ENCODE measurements at regions not wholly inside any gene's neighbourhood (a gene's known extent, or its start where the extent isn't known, plus 50 kb on each side); places are given as distances from the start of the nearest gene placed in this dataset.

DNA sequence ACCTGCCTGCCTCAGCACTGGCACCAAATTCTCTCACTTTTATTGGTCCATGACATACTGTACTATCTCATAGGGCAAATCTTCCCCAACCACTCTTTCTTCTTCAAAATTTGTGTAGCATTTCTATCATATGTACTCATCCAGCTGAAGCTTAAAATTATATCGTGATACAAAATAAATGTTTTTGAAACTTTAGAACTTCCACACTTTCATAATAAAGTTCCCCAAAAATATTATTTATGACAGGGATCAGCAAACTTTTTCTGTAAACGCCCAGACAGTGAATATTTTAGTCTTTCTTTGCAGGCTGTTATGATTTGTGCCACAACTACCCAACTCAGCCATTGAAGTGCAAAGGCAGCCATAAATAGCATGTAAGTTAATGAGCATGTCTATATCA is 76.2 kb upstream of the POU3F3 start:
- Histone ChIP-seq H3K27ac (ENCODE audit: low read length) (no peak overlapping the region), H3K4me2 (ENCODE audit: insufficient read depth, low read length) (no peak overlapping the region), H3K4me3 (ENCODE audit: low read depth in 1 of 2, low read length in 2 of 2) (no peak overlapping the region), H3K9me3 (ENCODE audit: insufficient read depth, low read length, severe bottlenecking) (no peaks in the 10 kb centered on the region), H4K20me1 (ENCODE audit: insufficient read depth, low read length) (no peaks in the 10 kb centered on the region), H3K4me1 (ENCODE audit: insufficient read depth, low read length) (no peaks in the 10 kb centered on the region), H3K36me3 (ENCODE audit: insufficient read depth, low read length) (no peaks in the 10 kb centered on the region), H3K27me3 (ENCODE audit: insufficient read depth, low read length, poor library complexity) (no peaks in the 10 kb centered on the region), H3K9ac (ENCODE audit: low read depth, low read length) (no peak overlapping the region), H2AFZ (ENCODE audit: low read depth, low read length) (no peak overlapping the region), H3K79me2 (ENCODE audit: insufficient read depth, low read length) (no peaks in the 10 kb centered on the region)
- TF ChIP-seq, protein P1, sequence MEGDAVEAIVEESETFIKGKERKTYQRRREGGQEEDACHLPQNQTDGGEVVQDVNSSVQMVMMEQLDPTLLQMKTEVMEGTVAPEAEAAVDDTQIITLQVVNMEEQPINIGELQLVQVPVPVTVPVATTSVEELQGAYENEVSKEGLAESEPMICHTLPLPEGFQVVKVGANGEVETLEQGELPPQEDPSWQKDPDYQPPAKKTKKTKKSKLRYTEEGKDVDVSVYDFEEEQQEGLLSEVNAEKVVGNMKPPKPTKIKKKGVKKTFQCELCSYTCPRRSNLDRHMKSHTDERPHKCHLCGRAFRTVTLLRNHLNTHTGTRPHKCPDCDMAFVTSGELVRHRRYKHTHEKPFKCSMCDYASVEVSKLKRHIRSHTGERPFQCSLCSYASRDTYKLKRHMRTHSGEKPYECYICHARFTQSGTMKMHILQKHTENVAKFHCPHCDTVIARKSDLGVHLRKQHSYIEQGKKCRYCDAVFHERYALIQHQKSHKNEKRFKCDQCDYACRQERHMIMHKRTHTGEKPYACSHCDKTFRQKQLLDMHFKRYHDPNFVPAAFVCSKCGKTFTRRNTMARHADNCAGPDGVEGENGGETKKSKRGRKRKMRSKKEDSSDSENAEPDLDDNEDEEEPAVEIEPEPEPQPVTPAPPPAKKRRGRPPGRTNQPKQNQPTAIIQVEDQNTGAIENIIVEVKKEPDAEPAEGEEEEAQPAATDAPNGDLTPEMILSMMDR (IDR thresholded peaks at IDR 0.05; ENCODE audit: borderline replicate concordance, extremely low read depth, low read length, poor library complexity, severe bottlenecking): no peak
- TF ChIP-seq EZH2 (IDR thresholded peaks at IDR 0.05; ENCODE audit: borderline replicate concordance, low read depth, low read length, severe bottlenecking): no peak
- no peak for DNase-seq
- no peak for ATAC-seq (ENCODE audit: insufficient read depth, low read depth)

- H3K27me3 ChIP-seq (ENCODE audit: insufficient read depth, low read length, poor library complexity): no peaks in the 10 kb centered on the region
- no peak overlapping the region for H3K9ac ChIP-seq (ENCODE audit: low read depth, low read length)
- no peaks in the 10 kb centered on the region for H4K20me1 ChIP-seq (ENCODE audit: insufficient read depth, low read length)
- H3K4me3 ChIP-seq (ENCODE audit: low read depth in 1 of 2, low read length in 2 of 2): no peak overlapping the region
- no peaks in the 10 kb centered on the region for H3K79me2 ChIP-seq (ENCODE audit: insufficient read depth, low read length)
- no peaks in the 10 kb centered on the region for H3K4me1 ChIP-seq (ENCODE audit: insufficient read depth, low read length)
- no peak overlapping the region for H3K27ac ChIP-seq (ENCODE audit: low read length)
- no peaks in the 10 kb centered on the region for H3K36me3 ChIP-seq (ENCODE audit: insufficient read depth, low read length)
- DNase-seq (no peak), ATAC-seq (ENCODE audit: insufficient read depth, low read depth) (no peak)
- TF ChIP-seq EZH2 (IDR thresholded peaks at IDR 0.05; ENCODE audit: borderline replicate concordance, low read depth, low read length, severe bottlenecking): no peak
- TF ChIP-seq, protein P1 (IDR thresholded peaks at IDR 0.05; ENCODE audit: borderline replicate concordance, extremely low read depth, low read length, poor library complexity, severe bottlenecking): no peak
- no peaks in the 10 kb centered on the region for H3K9me3 ChIP-seq (ENCODE audit: insufficient read depth, low read length, severe bottlenecking)
- H3K4me2 ChIP-seq (ENCODE audit: insufficient read depth, low read length): no peak overlapping the region
- no peak overlapping the region for H2AFZ ChIP-seq (ENCODE audit: low read depth, low read length)
Observed at GRCh38 chr2:104781151-104781550, 72.8 kb upstream of the POU3F3 start.

GRCh38 chr2:104784264-104784663 is 69.7 kb upstream of the POU3F3 start:
- H2AFZ ChIP-seq (ENCODE audit: low read depth, low read length): no peak overlapping the region
- no peak overlapping the region for H3K4me2 ChIP-seq (ENCODE audit: insufficient read depth, low read length)
- H3K27ac ChIP-seq (ENCODE audit: low read length): no peak overlapping the region
- H3K27me3 ChIP-seq (ENCODE audit: insufficient read depth, low read length, poor library complexity): no peaks in the 10 kb centered on the region
- H3K9ac ChIP-seq (ENCODE audit: low read depth, low read length): no peak overlapping the region
- TF ChIP-seq, protein P1 (IDR thresholded peaks at IDR 0.05; ENCODE audit: borderline replicate concordance, extremely low read depth, low read length, poor library complexity, severe bottlenecking): no peak
- TF ChIP-seq EZH2 (IDR thresholded peaks at IDR 0.05; ENCODE audit: borderline replicate concordance, low read depth, low read length, severe bottlenecking): no peak
- no peak overlapping the region for H3K4me3 ChIP-seq (ENCODE audit: low read depth in 1 of 2, low read length in 2 of 2)
- H3K4me1 ChIP-seq (ENCODE audit: insufficient read depth, low read length): no peaks in the 10 kb centered on the region
- ATAC-seq (ENCODE audit: insufficient read depth, low read depth): no peak
- no peak for DNase-seq
- no peaks in the 10 kb centered on the region for H3K36me3 ChIP-seq (ENCODE audit: insufficient read depth, low read length)
- H4K20me1 ChIP-seq (ENCODE audit: insufficient read depth, low read length): no peaks in the 10 kb centered on the region
- H3K9me3 ChIP-seq (ENCODE audit: insufficient read depth, low read length, severe bottlenecking): no peaks in the 10 kb centered on the region
- no peaks in the 10 kb centered on the region for H3K79me2 ChIP-seq (ENCODE audit: insufficient read depth, low read length)

DNA sequence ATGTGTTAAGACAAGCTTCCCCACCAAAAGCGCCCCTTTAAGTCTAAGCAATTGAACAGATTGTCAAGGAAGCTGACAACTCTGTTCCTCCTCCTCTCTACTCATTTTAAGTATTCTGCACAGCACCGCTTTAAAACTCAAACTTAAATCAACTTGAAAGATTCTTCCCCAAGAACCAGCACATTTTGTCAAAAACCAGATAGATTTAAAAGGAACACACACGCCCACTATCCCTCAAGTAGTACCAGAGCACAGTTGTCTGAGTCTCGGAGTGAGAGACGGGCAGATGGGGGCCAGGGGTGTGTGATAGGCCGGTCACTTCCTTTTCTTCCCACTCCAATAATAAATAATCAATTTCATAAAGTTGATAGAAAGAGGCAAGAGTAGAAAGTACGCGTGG is 67.7 kb upstream of the POU3F3 start:
- H4K20me1 ChIP-seq (ENCODE audit: insufficient read depth, low read length): no peaks in the 10 kb centered on the region
- H3K36me3 ChIP-seq (ENCODE audit: insufficient read depth, low read length): no peaks in the 10 kb centered on the region
- no peaks in the 10 kb centered on the region for H3K9me3 ChIP-seq (ENCODE audit: insufficient read depth, low read length, severe bottlenecking)
- DNase-seq (no peak), ATAC-seq (ENCODE audit: insufficient read depth, low read depth) (no peak)
- H3K79me2 ChIP-seq (ENCODE audit: insufficient read depth, low read length): no peaks in the 10 kb centered on the region
- H3K4me2 ChIP-seq (ENCODE audit: insufficient read depth, low read length): no peak overlapping the region
- no peak for TF ChIP-seq EZH2 (IDR thresholded peaks at IDR 0.05; ENCODE audit: borderline replicate concordance, low read depth, low read length, severe bottlenecking)
- TF ChIP-seq, protein P1 (IDR thresholded peaks at IDR 0.05; ENCODE audit: borderline replicate concordance, extremely low read depth, low read length, poor library complexity, severe bottlenecking): no peak
- H3K27ac ChIP-seq (ENCODE audit: low read length): no peak overlapping the region
- H3K27me3 ChIP-seq (ENCODE audit: insufficient read depth, low read length, poor library complexity): no peaks in the 10 kb centered on the region
- no peak overlapping the region for H3K4me3 ChIP-seq (ENCODE audit: low read depth in 1 of 2, low read length in 2 of 2)
- H3K4me1 ChIP-seq (ENCODE audit: insufficient read depth, low read length): no peaks in the 10 kb centered on the region
- no peak overlapping the region for H2AFZ ChIP-seq (ENCODE audit: low read depth, low read length)
- no peak overlapping the region for H3K9ac ChIP-seq (ENCODE audit: low read depth, low read length)
